Stomach (tissue), 8 donors: ENCODE measurements at regions not wholly inside any gene's neighbourhood (a gene's known extent, or its start where the extent isn't known, plus 50 kb on each side); places are given as distances from the start of the nearest gene placed in this dataset.

ENCODE experiments used
- DNase-seq, 2 donors: peaks; one replicate each; pipeline versions ENCODE4 v3.0.0 to v3.0.0-alpha.2; 2013 to 2019
- H3K27ac ChIP-seq, 5 donors: fragments of 200-600 bp in 4 of 5; sonication (generic) in 4 of 5; one replicate each; pipeline ENCODE4 v1.5.1; 2013 to 2019; ENCODE audit warnings: mild to moderate bottlenecking in 1 of 5, moderate library complexity in 1 of 5
- H3K27me3 ChIP-seq, 3 donors: fragments of 200-600 bp; sonication (generic); one replicate each; pipeline ENCODE4 v1.5.1; 2017 to 2019; ENCODE audit warnings: mixed run types in 1 of 3
- H3K36me3 ChIP-seq, 4 donors: fragments of 200-600 bp; sonication (generic); 1 replicate in 3 of 4; 2 replicates in 1 of 4; pipeline ENCODE4 v1.5.1; 2016 to 2019
- H3K4me1 ChIP-seq, 4 donors: fragments of 200-600 bp; sonication (generic); one replicate each; pipeline ENCODE4 v1.5.1; 2016 to 2019
- H3K4me3 ChIP-seq, 4 donors: fragments of 200-600 bp; sonication (generic) in 3 of 4; one replicate each; pipeline ENCODE4 v1.5.1; 2016 to 2019; ENCODE audit warnings: mild to moderate bottlenecking in 1 of 4
- H3K9me3 ChIP-seq, 4 donors: fragments of 200-600 bp; sonication (generic); one replicate each; pipeline ENCODE4 v1.5.1; 2016 to 2019
- CTCF ChIP-seq, 7 experiments: fragments of 450-650 bp in 4 of 7; fragments of 200-600 bp in 3 of 7; sonication (generic) in 3 of 7; IDR thresholded peaks; one replicate each; pipeline ENCODE4 v1.5.1; 2016 to 2019; ENCODE audit warnings: antibody characterized with exemption in 7 of 7, control low read depth in 2 of 7, mild to moderate bottlenecking in 1 of 7
- EP300 ChIP-seq: sonication (generic); formaldehyde crosslinking; IDR thresholded peaks from one replicate; pipeline ENCODE4 v1.6.1; 2017; ENCODE audit warnings: antibody characterized with exemption
- POLR2A ChIP-seq, 4 donors: fragments of 450-650 bp; IDR thresholded peaks; one replicate each; pipeline ENCODE4 v1.6.1; 2016; ENCODE audit warnings: antibody characterized with exemption in 4 of 4, control low read depth in 2 of 4, mild to moderate bottlenecking in 1 of 4, moderate library complexity in 1 of 4
- POLR2AphosphoS5 ChIP-seq, 3 donors: sonication (generic); formaldehyde crosslinking; IDR thresholded peaks; one replicate each; pipeline ENCODE4 v1.6.1; 2016; ENCODE audit warnings: antibody characterized with exemption in 3 of 3
- WGBS, 5 donors: extraction: QIAGEN DNeasy Blood & Tissue Kit in 3 of 5; methylation state at CpG; one replicate each; pipeline versions ENCODE4 v1.1.5 to v1.1.7; 2013 to 2018; 5-methylcytosine and 5-hydroxymethylcytosine counted together
- intact Hi-C: fragments of 100-400 bp; cut with DNase I; formaldehyde crosslinking; loops from one replicate; pipeline ENCODE4 v1.15.1; 2023; ENCODE audit warnings: low total_unique reads
- donor health status: healthy with polysubstance abuse.
- donor health status: Bipolar disorder and iron deficiency.
- donor health status: healthy.

- no peaks in the 10 kb centered on the region for H3K36me3 ChIP-seq
- peaks cover 0 to 2% (median under 1%) of the 10 kb centered on the region in 4 donors for H3K9me3 ChIP-seq
- peak overlapping the region; percentile 17 to 69 (median 44) for H3K27ac ChIP-seq
- peak in 1 of 2 donors; percentile 83 for DNase-seq
- intact Hi-C loops = no loop called here
- no peak for TF ChIP-seq CTCF (IDR thresholded peaks at IDR 0.05)
- peak; percentile 23 to 71 (median 59) for TF ChIP-seq POLR2AphosphoS5 (IDR thresholded peaks at IDR 0.05)
- no peaks in the 10 kb centered on the region for H3K27me3 ChIP-seq
- WGBS, 5 donors = 12 to 22% (median 15%) methylated on average over 8 of the region's 8 CpGs
- peaks cover 0 to 16% (median 6%) of the 10 kb centered on the region in 4 donors for H3K4me1 ChIP-seq
- peak overlapping the region in 1 of 4 donors; percentile 5 for H3K4me3 ChIP-seq
Observed at GRCh38 chr2:54360055-54360792, 95.9 kb upstream of the SPTBN1 start.

GRCh38 chr2:54364409-54364808, 91.7 kb upstream of the SPTBN1 start:
- Histone ChIP-seq H3K4me1 (peaks cover 0 to 13% (median 6%) of the 10 kb centered on the region in 4 donors), H3K9me3 (peaks cover 0 to 31% (median 11%) of the 10 kb centered on the region in 4 donors), H3K27ac (no peak overlapping the region), H3K27me3 (no peaks in the 10 kb centered on the region), H3K36me3 (no peaks in the 10 kb centered on the region), H3K4me3 (no peak overlapping the region)
- TF ChIP-seq POLR2A (IDR thresholded peaks at IDR 0.05) = no peak
- no peak for TF ChIP-seq EP300
- TF ChIP-seq CTCF (IDR thresholded peaks at IDR 0.05) = no peak
- no peak for TF ChIP-seq POLR2AphosphoS5 (IDR thresholded peaks at IDR 0.05)
- intact Hi-C loops = no loop called here
- no peak for DNase-seq
- WGBS, 5 donors = 90 to 96% (median 93%) methylated on average over 3 of the region's 3 CpGs

- Histone ChIP-seq H3K4me3 (no peak overlapping the region), H3K27ac (no peak overlapping the region), H3K9me3 (peaks cover 0 to 31% (median 11%) of the 10 kb centered on the region in 4 donors), H3K36me3 (no peaks in the 10 kb centered on the region), H3K27me3 (no peaks in the 10 kb centered on the region), H3K4me1 (peaks cover 0 to 2% (median 0%) of the 10 kb centered on the region in 4 donors)
- 93 to 97% (median 95%) methylated on average over 1 of the region's 1 CpG for WGBS, 5 donors
- TF ChIP-seq EP300 (no peak), CTCF (IDR thresholded peaks at IDR 0.05) (no peak), POLR2A (IDR thresholded peaks at IDR 0.05) (no peak)
- no peak for DNase-seq
- intact Hi-C loops = no loop called here
Observed at GRCh38 chr2:54365661-54366060, 90.5 kb upstream of the SPTBN1 start.

GRCh38 chr2:54366487-54367280, 89.4 kb upstream of the SPTBN1 start:
- Histone ChIP-seq H3K4me1 (peaks cover 0 to 7% (median 2%) of the 10 kb centered on the region in 4 donors), H3K9me3 (peaks cover 0 to 31% (median 11%) of the 10 kb centered on the region in 4 donors), H3K27me3 (no peaks in the 10 kb centered on the region), H3K36me3 (no peaks in the 10 kb centered on the region), H3K4me3 (no peak overlapping the region), H3K27ac (no peak overlapping the region)
- TF ChIP-seq POLR2A (IDR thresholded peaks at IDR 0.05) (no peak), POLR2AphosphoS5 (IDR thresholded peaks at IDR 0.05) (no peak), EP300 (no peak)
- DNase-seq = no peak
- intact Hi-C loops = no loop called here
- WGBS, 5 donors = 78 to 84% (median 79%) methylated on average over 3 of the region's 3 CpGs
